ENCODE measurements at regions not wholly inside any gene's neighbourhood (a gene's known extent, or its start where the extent isn't known, plus 50 kb on each side); places are given as distances from the start of the nearest gene placed in this dataset.
A peak's percentile ranks its signal among the peaks of the same experiment; 100 is the strongest.

- TF ChIP-seq JUNB (IDR thresholded peaks at IDR 0.05; ENCODE audit: unreplicated experiment) = no peak
- TF ChIP-seq CREB1 (CRISPR knock-in tag; IDR thresholded peaks at IDR 0.05; ENCODE audit: low read depth) = no peak
- no peak for TF ChIP-seq NANOG (IDR thresholded peaks at IDR 0.05; ENCODE audit: borderline replicate concordance)
- no peak for TF ChIP-seq ZNF331 (CRISPR knock-in tag; IDR thresholded peaks at IDR 0.05; ENCODE audit: low read depth)
- no peak for TF ChIP-seq ZNF462 (CRISPR knock-in tag; IDR thresholded peaks at IDR 0.05)
- no peak for TF ChIP-seq POLR2AphosphoS5 (IDR thresholded peaks at IDR 0.05; ENCODE audit: low read depth)
- TF ChIP-seq EZH2phosphoT487 (IDR thresholded peaks at IDR 0.05; ENCODE audit: unreplicated experiment) = no peak
- no peak for TF ChIP-seq EZH2 (IDR thresholded peaks at IDR 0.05; ENCODE audit: low read depth, unreplicated experiment)
These were observed 223.6 kb upstream of the RAB4A start (continued) for GRCh38 chr1:229047161-229047839.

- ATAC-seq = peak; percentile 23; the same call in 2 of the 3 replicates
These were observed 222.9 kb upstream of the RAB4A start for GRCh38 chr1:229047840-229048620.

More at GRCh38 chr1:229047840-229048620, 222.9 kb upstream of the RAB4A start:
- H2AFZ ChIP-seq = no peak overlapping the region
- no peaks in the 10 kb centered on the region for H3F3A ChIP-seq (replicated peaks; ENCODE audit: low read depth)
- no peaks in the 10 kb centered on the region for H3K27me3 ChIP-seq (ENCODE audit: insufficient read depth)
- no peak overlapping the region for H3K4me3 ChIP-seq
- DNase-seq (ENCODE audit: low spot score) = no peak
- no peaks in the 10 kb centered on the region for H4K20me1 ChIP-seq (replicated peaks; ENCODE audit: insufficient read depth)
- H3K9me2 ChIP-seq (ENCODE audit: insufficient read depth) = peaks cover 8% of the 10 kb centered on the region
- Mint-ChIP-seq H3K27ac (no peak overlapping the region), H3K27me3 (ENCODE audit: insufficient read depth, low read depth, poor library complexity) (peaks cover 18% of the 10 kb centered on the region), H3K36me3 (ENCODE audit: low read depth) (peaks cover 5% of the 10 kb centered on the region; the same call in 1 of the 3 replicates), H3K9me3 (peaks cover 1% of the 10 kb centered on the region; the same call in 2 of the 3 replicates), H3K4me3 (no peak overlapping the region), H3K4me1 (peaks cover 15% of the 10 kb centered on the region)
- no peaks in the 10 kb centered on the region for H3K36me3 ChIP-seq (ENCODE audit: insufficient read depth)
- no peaks in the 10 kb centered on the region; the same call in 1 of the 2 replicates for H3K79me2 ChIP-seq (replicated peaks; ENCODE audit: insufficient read depth)
- TF ChIP-seq ZNF114 (CRISPR knock-in tag; IDR thresholded peaks at IDR 0.05) (no peak), JUNB (IDR thresholded peaks at IDR 0.05; ENCODE audit: unreplicated experiment) (no peak), EZH2 (IDR thresholded peaks at IDR 0.05; ENCODE audit: low read depth, unreplicated experiment) (no peak)
- peaks cover 12% of the 10 kb centered on the region for H3K4me1 ChIP-seq (ENCODE audit: insufficient read depth)
- H3K4me2 ChIP-seq = peak overlapping the region; percentile 43; the same call in 1 of the 2 replicates
- H3K27ac ChIP-seq (ENCODE audit: low read depth) = no peak overlapping the region

Data from GM23338 (cell line).